NCI-H526 (cell line): ENCODE measurements at regions not wholly inside any gene's neighbourhood (a gene's known extent, or its start where the extent isn't known, plus 50 kb on each side); places are given as distances from the start of the nearest gene placed in this dataset.
"Not testable (repeated sequence)": the region's sequence is repeated elsewhere in the genome, so short reads cannot be mapped to it uniquely, and the experiment has no call there.

Experiments used
- DNase-seq, 2 experiments: peaks; one replicate each; lab custom pipeline; 2025; lab: John Stamatoyannopoulos, UW

GRCh38 chr6:11848852-11849731 is 70.5 kb upstream of the ADTRP start:
- DNase-seq = no peak

GRCh38 chr6:11848346-11848651 is 69.7 kb upstream of the ADTRP start:
- DNase-seq = no peak

GRCh38 chr6:11847515-11848345 is 69.1 kb upstream of the ADTRP start:
- DNase-seq = no peak

GRCh38 chr6:11847068-11847467 is 68.5 kb upstream of the ADTRP start:
- not testable (repeated sequence) for DNase-seq

- no peak for DNase-seq
Observed at GRCh38 chr6:11845664-11846577, 67.3 kb upstream of the ADTRP start.

- DNase-seq = not testable (repeated sequence)
Observed at GRCh38 chr6:11842795-11843194, 64.2 kb upstream of the ADTRP start.

- DNase-seq = peak in 1 of 2 experiments; percentile 28
Observed at GRCh38 chr6:11835065-11835464, 56.5 kb upstream of the ADTRP start.

- peak; percentile 13 to 36 for DNase-seq
Observed at GRCh38 chr6:11833626-11834592, 55.3 kb upstream of the ADTRP start.

- no peak for DNase-seq
Observed at GRCh38 chr6:11831653-11832052, 53.0 kb upstream of the ADTRP start.

GRCh38 chr6:11830520-11830919 is 51.9 kb upstream of the ADTRP start:
- no peak for DNase-seq

GRCh38 chr6:11830105-11830504 is 51.5 kb upstream of the ADTRP start:
- DNase-seq = no peak

GRCh38 chr6:11828262-11828870 is 49.8 kb upstream of the ADTRP start:
- DNase-seq = no peak
